ENCODE measurements at regions not wholly inside any gene's neighbourhood (a gene's known extent, or its start where the extent isn't known, plus 50 kb on each side); places are given as distances from the start of the nearest gene placed in this dataset.

GRCh38 chr2:195181059-195181705 lies 475.8 kb upstream of the SLC39A10 start:
- H3K4me3 ChIP-seq (ENCODE audit: control extremely low read depth in 1 of 5, extremely low read depth in 1 of 5, insufficient read depth in 1 of 5, low read depth in 2 of 5, low read length in 4 of 5), result no peak overlapping the region
- H3K4me2 ChIP-seq (replicated peaks; ENCODE audit: low read depth, low read length, poor library complexity, severe bottlenecking), result no peak overlapping the region
- no CpG with 5 or more reads among the region's 1 CpG for WGBS (ENCODE audit: insufficient coverage)
- no peak for TF ChIP-seq CTCF (IDR thresholded peaks at IDR 0.05)
- TF ChIP-seq EZH2 (IDR thresholded peaks at IDR 0.05; ENCODE audit: borderline replicate concordance, insufficient read depth, low read depth, low read length, poor library complexity, severe bottlenecking), result no peak
- no peak overlapping the region for H2AFZ ChIP-seq (ENCODE audit: insufficient read depth, low read depth, low read length, poor library complexity, severe bottlenecking)
- Mint-ChIP-seq H3K27ac (no peak overlapping the region), H3K9me3 (ENCODE audit: insufficient read depth) (no peaks in the 10 kb centered on the region), H3K4me3 (no peak overlapping the region), H3K27me3 (no peaks in the 10 kb centered on the region), H3K4me1 (no peaks in the 10 kb centered on the region)
- no peaks in the 10 kb centered on the region for H3K79me2 ChIP-seq (ENCODE audit: control insufficient read depth, insufficient read depth, low read length)
- no peak overlapping the region for H3K27ac ChIP-seq (ENCODE audit: low read length in 2 of 2)
- intact Hi-C loops (cut with micrococcal nuclease), result no loop called here
- CTCF ChIA-PET, result no interaction called here
- H3K9me3 ChIP-seq (ENCODE audit: control extremely low read depth in 1 of 3, control insufficient read depth in 2 of 3, insufficient read depth in 1 of 3, low read length in 2 of 3), result no peaks in the 10 kb centered on the region
- H3K36me3 ChIP-seq (replicated peaks in 1 of 2; ENCODE audit: control extremely low read depth in 1 of 2, control insufficient read depth in 1 of 2, extremely low read depth in 1 of 2, insufficient read depth in 2 of 2, low read length in 1 of 2), result no peaks in the 10 kb centered on the region
- DNase-seq, result no peak
- no peak overlapping the region for H3K9ac ChIP-seq (ENCODE audit: low read length)
- POLR2A ChIA-PET, result no interaction called here
- no peaks in the 10 kb centered on the region for H3K4me1 ChIP-seq (ENCODE audit: control insufficient read depth in 2 of 2, insufficient read depth in 2 of 2, low read length in 2 of 2)
- no peaks in the 10 kb centered on the region for H3K27me3 ChIP-seq (replicated peaks in 1 of 4; ENCODE audit: control extremely low read depth in 1 of 4, control insufficient read depth in 3 of 4, insufficient read depth in 4 of 4, low read length in 3 of 4)
- H4K20me1 ChIP-seq (ENCODE audit: control insufficient read depth, insufficient read depth, low read length, poor library complexity, severe bottlenecking), result no peaks in the 10 kb centered on the region
- no peak for ATAC-seq (ENCODE audit: low read depth)

GRCh38 chr2:195168369-195168768 lies 488.7 kb upstream of the SLC39A10 start:
- Mint-ChIP-seq H3K4me3 (no peak overlapping the region), H3K27ac (no peak overlapping the region), H3K9me3 (ENCODE audit: insufficient read depth) (no peaks in the 10 kb centered on the region), H3K27me3 (no peaks in the 10 kb centered on the region), H3K4me1 (no peaks in the 10 kb centered on the region)
- H3K9ac ChIP-seq (ENCODE audit: low read length), result no peak overlapping the region
- intact Hi-C loops (cut with micrococcal nuclease), result no loop called here
- H3K4me1 ChIP-seq (ENCODE audit: control insufficient read depth in 2 of 2, insufficient read depth in 2 of 2, low read length in 2 of 2), result no peaks in the 10 kb centered on the region
- H3K9me3 ChIP-seq (ENCODE audit: control extremely low read depth in 1 of 3, control insufficient read depth in 2 of 3, insufficient read depth in 1 of 3, low read length in 2 of 3), result no peaks in the 10 kb centered on the region
- no peaks in the 10 kb centered on the region for H4K20me1 ChIP-seq (ENCODE audit: control insufficient read depth, insufficient read depth, low read length, poor library complexity, severe bottlenecking)
- no peaks in the 10 kb centered on the region for H3K79me2 ChIP-seq (ENCODE audit: control insufficient read depth, insufficient read depth, low read length)
- CTCF ChIA-PET, result no interaction called here
- POLR2A ChIA-PET, result no interaction called here
- no peaks in the 10 kb centered on the region for H3K27me3 ChIP-seq (replicated peaks in 1 of 4; ENCODE audit: control extremely low read depth in 1 of 4, control insufficient read depth in 3 of 4, insufficient read depth in 4 of 4, low read length in 3 of 4)
- no peaks in the 10 kb centered on the region for H3K36me3 ChIP-seq (replicated peaks in 1 of 2; ENCODE audit: control extremely low read depth in 1 of 2, control insufficient read depth in 1 of 2, extremely low read depth in 1 of 2, insufficient read depth in 2 of 2, low read length in 1 of 2)
- DNase-seq (no peak), ATAC-seq (ENCODE audit: low read depth) (no peak)
- H3K4me2 ChIP-seq (replicated peaks; ENCODE audit: low read depth, low read length, poor library complexity, severe bottlenecking), result no peak overlapping the region
- H2AFZ ChIP-seq (ENCODE audit: insufficient read depth, low read depth, low read length, poor library complexity, severe bottlenecking), result no peak overlapping the region
- H3K27ac ChIP-seq (ENCODE audit: low read length in 2 of 2), result no peak overlapping the region
- no peak overlapping the region for H3K4me3 ChIP-seq (ENCODE audit: control extremely low read depth in 1 of 5, extremely low read depth in 1 of 5, insufficient read depth in 1 of 5, low read depth in 2 of 5, low read length in 4 of 5)
- TF ChIP-seq EZH2 (IDR thresholded peaks at IDR 0.05; ENCODE audit: borderline replicate concordance, insufficient read depth, low read depth, low read length, poor library complexity, severe bottlenecking) (no peak), CTCF (IDR thresholded peaks at IDR 0.05) (no peak)

Measured in B cell (primary cell).